NCI-H128 (cell line): ENCODE measurements at regions not wholly inside any gene's neighbourhood (a gene's known extent, or its start where the extent isn't known, plus 50 kb on each side); places are given as distances from the start of the nearest gene placed in this dataset.

Experiments used
- DNase-seq: peaks from one replicate; lab custom pipeline; 2025; ENCODE audit not compliant: unreplicated experiment; lab: John Stamatoyannopoulos, UW

DNA sequence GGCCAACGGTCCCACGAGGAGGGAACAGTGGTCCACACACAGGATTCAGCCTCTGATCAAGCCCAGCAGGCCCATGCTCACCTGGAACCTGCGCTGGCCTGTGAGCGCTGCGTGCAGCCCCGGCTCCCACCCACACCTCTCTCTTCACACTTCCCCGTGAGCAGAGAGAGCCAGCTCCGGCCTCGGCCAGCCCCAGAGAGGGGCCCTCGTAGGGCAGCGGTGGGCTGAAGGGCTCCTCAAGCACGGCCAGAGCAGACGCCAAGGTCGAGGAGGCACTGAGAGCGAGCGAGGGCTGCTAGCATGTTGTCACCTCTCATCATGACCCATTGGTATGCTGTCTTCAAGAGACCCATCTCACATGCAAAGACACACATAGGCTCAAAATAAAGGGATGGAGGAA is 83.0 kb upstream of the FMR1 start:
- DNase-seq = no peak

DNA sequence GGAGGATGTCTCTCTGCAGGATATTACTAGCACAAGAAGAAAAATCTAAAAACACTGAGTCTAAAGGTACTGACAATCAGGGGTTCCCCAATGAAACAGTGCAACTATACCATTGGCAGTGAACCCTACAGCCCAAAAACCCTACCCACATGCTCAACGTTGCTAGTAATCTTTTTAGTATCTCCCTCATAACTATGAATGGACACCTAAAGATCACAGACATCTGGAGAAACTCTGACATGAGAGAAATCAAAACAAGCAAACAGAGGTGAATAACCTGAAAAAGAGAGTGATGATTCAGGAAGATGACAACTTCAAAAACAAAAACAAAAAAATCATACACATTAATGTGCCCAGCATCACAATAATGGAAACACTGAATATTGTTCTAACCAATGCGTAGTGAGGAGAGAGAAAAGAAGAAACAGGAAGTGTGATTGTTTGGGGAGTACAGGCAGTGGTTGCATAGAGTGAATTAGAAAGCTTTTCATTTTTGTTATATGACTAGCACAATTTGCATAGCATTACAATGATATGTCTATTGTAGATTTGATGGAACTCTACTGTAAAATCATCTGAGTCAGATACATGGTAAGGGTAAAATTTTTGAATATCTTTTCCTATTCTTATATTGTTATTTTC is 78.9 kb upstream of the FMR1 start:
- no peak for DNase-seq

DNA sequence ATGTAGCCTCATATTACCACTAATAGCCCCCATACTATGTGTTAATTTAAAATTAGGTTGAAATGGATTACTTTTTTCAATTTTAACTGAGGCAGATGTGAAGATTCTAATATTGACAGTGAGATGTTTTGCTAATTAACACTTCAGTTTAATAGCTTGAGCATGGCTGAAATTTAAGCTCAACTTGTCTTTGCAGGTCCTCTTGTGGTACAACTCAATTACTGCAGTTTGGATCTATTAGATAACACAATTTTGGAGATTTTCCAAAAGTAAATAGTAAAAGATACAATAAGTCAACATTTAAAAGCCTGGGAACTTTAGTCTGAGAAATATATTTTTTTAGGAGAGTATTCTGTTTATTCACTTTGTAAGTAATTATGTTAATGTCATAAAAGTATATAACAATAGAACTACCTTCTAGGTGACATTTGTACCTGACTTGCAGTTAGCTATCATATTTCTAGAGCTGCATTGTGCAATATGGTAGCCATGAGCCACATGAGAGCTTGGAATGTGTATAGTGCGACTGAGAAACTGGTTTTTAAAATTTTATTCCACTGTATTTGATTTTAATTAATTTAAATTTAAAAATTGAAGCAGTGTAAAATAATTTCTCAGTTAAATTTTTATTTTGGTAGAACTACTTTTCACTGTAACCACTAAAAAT is 73.1 kb upstream of the FMR1 start:
- DNase-seq = no peak

DNA sequence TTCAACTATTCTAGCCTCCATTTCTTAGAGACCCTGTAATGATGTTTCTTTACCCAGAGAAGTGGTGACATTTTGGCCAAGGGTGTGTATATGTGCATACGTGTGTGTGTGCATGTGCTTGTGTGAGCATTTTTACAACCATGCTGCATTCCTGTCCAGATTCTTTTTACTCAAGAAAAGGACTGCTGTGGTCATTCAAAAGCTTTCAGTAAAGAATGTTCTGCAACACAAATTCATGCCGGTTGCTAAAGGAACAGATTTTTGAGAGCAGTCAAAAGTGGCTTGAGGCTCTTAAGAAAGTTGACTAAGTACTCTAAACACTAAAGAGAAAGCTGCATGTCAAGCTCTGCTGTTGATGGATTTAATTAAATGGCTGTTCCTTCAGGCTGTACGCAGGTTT is 65.0 kb upstream of the FMR1 start:
- DNase-seq = no peak

DNA sequence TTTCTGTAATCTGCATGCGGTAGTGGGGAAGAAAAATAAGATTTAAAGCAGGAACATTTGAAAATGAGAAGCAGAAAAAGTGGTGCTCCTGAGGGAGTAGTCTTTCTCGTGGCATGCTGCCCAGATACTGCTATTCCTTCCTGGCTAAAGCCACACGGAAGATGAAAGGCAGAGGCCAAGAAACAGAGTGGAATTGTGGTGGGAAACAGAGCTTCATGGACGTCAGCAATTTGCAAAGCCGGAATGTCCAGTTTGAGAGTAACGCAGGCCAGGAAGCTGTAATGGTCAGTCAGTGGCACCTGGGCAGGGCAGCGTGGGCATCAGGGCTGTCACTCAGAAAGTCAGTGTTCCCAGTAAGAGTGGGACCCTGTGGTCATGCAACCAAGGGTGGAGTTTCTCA is 63.7 kb upstream of the FMR1 start:
- no peak for DNase-seq

DNA sequence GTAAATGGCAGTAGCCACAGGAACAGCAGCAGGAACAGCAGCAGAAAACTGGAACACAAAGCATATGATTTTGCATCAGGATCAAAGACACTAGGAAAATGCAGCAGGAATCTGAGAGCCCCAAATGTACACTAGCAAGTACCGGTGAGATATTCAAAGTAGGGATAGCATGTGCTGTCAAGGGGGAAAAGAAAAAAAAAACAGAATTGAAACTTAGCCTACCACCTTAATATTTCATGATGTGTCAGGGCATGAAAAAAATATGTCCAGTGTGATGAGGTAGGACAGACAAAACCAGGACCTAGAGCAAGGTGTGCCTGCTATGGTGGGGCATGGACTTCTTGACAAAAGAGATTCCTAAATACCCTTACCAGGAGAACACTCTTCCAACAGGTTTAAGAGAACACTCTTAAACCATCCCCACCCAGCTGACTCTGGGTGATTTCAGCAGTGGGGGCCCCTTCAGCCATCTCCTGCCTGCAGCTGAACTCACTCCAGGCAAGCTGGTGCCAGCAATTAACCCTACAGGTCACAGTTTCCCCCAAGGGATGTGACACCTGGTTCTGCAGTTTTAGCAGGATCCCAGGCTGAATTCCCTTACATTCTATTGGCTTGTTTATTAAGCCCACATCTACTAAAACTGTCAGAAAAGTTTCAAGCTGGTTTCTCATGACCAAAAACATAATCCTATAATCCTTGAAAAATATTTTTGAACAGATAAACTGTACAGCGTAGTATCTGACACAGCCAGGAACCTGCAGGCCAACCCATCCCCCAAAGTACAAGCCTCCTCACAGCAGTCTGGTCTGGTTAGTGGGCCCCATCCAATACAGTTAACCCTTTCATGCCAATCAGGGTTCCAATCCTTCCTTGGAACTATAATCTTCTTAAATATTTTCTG is 62.9 kb upstream of the FMR1 start:
- DNase-seq = no peak

DNA sequence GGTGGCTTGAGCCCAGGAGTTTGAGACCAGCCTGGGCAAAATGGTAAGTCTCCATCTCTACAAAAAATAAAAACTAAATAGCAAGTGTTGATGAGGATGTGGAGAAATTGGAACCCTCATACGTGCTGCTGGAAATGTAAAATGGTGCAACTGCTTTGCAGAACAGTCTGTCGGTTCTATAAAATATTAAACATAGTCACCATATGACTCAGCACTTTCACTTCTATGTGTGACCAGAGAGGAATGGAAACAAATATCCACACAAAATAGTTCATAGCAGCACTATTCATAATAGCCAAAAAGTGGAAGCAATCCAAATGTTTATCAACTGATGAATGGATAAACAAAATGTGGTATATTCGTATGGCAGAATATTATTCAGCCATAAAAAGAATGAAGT is 60.8 kb upstream of the FMR1 start:
- DNase-seq = no peak

DNA sequence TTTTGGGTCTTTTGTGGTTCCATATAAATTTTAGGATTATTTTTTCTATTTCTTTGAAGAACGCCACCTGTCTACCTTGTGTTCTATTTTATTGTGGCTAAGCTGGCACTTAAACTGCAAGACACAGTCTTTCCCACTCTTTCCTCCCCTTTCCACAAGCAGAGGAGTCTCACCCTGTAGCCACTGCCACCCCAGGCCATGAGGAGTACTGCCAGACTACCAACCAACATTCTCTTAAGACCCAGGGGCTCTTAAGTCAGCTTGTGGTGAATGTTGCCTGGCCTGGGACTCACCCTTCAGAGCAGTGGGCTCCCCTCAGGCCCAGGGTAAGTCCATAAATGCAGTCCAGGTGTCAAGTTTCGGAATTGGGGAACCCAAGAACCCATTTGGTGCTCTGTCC is 58.0 kb upstream of the FMR1 start:
- DNase-seq = no peak

DNA sequence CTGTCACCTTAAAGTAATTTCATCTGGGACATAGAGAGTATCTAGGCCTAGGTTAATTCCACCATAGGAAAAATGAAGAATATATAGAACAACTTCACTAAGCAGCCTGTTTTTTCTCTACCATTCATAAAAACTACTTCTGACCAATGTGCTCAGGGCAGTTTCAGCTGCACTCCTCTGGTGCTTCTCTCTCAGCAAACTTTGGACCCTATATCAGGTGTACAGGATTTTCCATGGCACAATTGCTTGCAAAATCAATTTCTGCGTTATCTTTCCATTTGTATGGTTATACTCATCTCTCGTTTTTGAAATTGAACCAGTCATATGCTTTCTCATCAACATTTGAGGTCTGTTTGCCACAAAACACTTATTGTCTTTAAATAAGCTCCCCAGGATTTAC is 52.1 kb upstream of the FMR1 start:
- DNase-seq = no peak
